Liver (tissue), 8 donors: ENCODE measurements at regions not wholly inside any gene's neighbourhood (a gene's known extent, or its start where the extent isn't known, plus 50 kb on each side); places are given as distances from the start of the nearest gene placed in this dataset.

Source experiments
- DNase-seq: peaks from one replicate; pipeline ENCODE4 v3.0.0-alpha.2; 2017; ENCODE audit warnings: low spot score
- H3K27ac ChIP-seq, 2 donors: one replicate each; pipeline ENCODE4 v1.7.0; 2013; ENCODE audit warnings: inconsistent platforms in 2 of 2, low read length in 2 of 2, control low read depth in 1 of 2, low read depth in 1 of 2, mild to moderate bottlenecking in 1 of 2
- H3K27me3 ChIP-seq, 4 donors: one replicate each; pipeline versions ENCODE4 v1.6.1 to v1.7.0; 2013; ENCODE audit warnings: low read length in 3 of 4, inconsistent platforms in 1 of 4, mild to moderate bottlenecking in 1 of 4, moderate library complexity in 1 of 4; ENCODE audit not compliant: control insufficient read depth in 4 of 4, insufficient read depth in 4 of 4
- H3K36me3 ChIP-seq, 4 donors: one replicate each; pipeline versions ENCODE4 v1.6.1 to v1.7.0; 2013; ENCODE audit warnings: low read length in 3 of 4, mild to moderate bottlenecking in 3 of 4, low read depth in 1 of 4, moderate library complexity in 1 of 4; ENCODE audit not compliant: control insufficient read depth in 4 of 4, insufficient read depth in 3 of 4
- H3K4me1 ChIP-seq, 4 donors: one replicate each; pipeline versions ENCODE4 v1.6.1 to v1.7.0; 2013; ENCODE audit warnings: low read length in 3 of 4, mild to moderate bottlenecking in 3 of 4, moderate library complexity in 1 of 4; ENCODE audit not compliant: control insufficient read depth in 4 of 4, insufficient read depth in 4 of 4
- H3K4me3 ChIP-seq, 3 donors: one replicate each; pipeline versions ENCODE4 v1.6.1 to v1.7.0; 2013; ENCODE audit warnings: low read length in 3 of 3, control low read depth in 1 of 3, low read depth in 1 of 3, mild to moderate bottlenecking in 1 of 3
- H3K9ac ChIP-seq, 2 donors: one replicate each; pipeline ENCODE4 v1.7.0; 2013; ENCODE audit warnings: low read length in 2 of 2, mild to moderate bottlenecking in 2 of 2, moderate library complexity in 2 of 2, control low read depth in 1 of 2, low read depth in 1 of 2
- H3K9me3 ChIP-seq, 4 donors: one replicate each; pipeline versions ENCODE4 v1.6.1 to v1.7.0; 2013; ENCODE audit warnings: low read length in 3 of 4; ENCODE audit not compliant: control insufficient read depth in 4 of 4
- EGR1 ChIP-seq, 2 donors: IDR thresholded peaks; 2 replicates each; pipeline ENCODE4 v1.6.1; 2016 to 2018; ENCODE audit warnings: antibody characterized with exemption in 2 of 2, low read depth in 2 of 2
- FOXA1 ChIP-seq: IDR thresholded peaks from 2 replicates; pipeline ENCODE4 v1.6.1; 2016; ENCODE audit warnings: antibody characterized with exemption
- FOXA2 ChIP-seq: IDR thresholded peaks from 2 replicates; pipeline ENCODE4 v1.6.1; 2016; ENCODE audit warnings: antibody characterized with exemption
- GABPA ChIP-seq, 2 donors: IDR thresholded peaks in 1 of 2; conservative IDR thresholded peaks in 1 of 2; 2 replicates each; pipeline ENCODE4 v1.6.1; 2016; ENCODE audit warnings: antibody characterized with exemption in 2 of 2, mild to moderate bottlenecking in 1 of 2, moderate library complexity in 1 of 2
- HNF4A ChIP-seq, 2 donors: conservative IDR thresholded peaks; 2 replicates each; pipeline ENCODE4 v1.6.1; 2016; ENCODE audit warnings: antibody characterized with exemption in 2 of 2, mild to moderate bottlenecking in 2 of 2
- HNF4G ChIP-seq: IDR thresholded peaks from 2 replicates; pipeline ENCODE4 v1.6.1; 2016; ENCODE audit warnings: antibody characterized with exemption
- JUND ChIP-seq, 2 donors: IDR thresholded peaks; 2 replicates each; pipeline ENCODE4 v1.6.1; 2016; ENCODE audit warnings: antibody characterized with exemption in 2 of 2
- NR2F2 ChIP-seq: IDR thresholded peaks from 2 replicates; pipeline ENCODE4 v1.6.1; 2016; ENCODE audit warnings: antibody characterized with exemption
- RAD21 ChIP-seq, 2 donors: IDR thresholded peaks; 2 replicates each; pipeline ENCODE4 v1.6.1; 2016; ENCODE audit warnings: antibody characterized with exemption in 2 of 2, mild to moderate bottlenecking in 2 of 2
- RXRA ChIP-seq, 2 donors: IDR thresholded peaks; 2 replicates each; pipeline ENCODE4 v1.6.1; 2017 to 2018; ENCODE audit warnings: antibody characterized with exemption in 2 of 2, mild to moderate bottlenecking in 1 of 2
- SP1 ChIP-seq: IDR thresholded peaks from 2 replicates; pipeline ENCODE4 v1.6.1; 2018; ENCODE audit warnings: antibody characterized with exemption, mild to moderate bottlenecking
- TAF1 ChIP-seq: conservative IDR thresholded peaks from 2 replicates; pipeline ENCODE4 v1.6.1; 2016; ENCODE audit warnings: antibody characterized with exemption, mild to moderate bottlenecking
- YY1 ChIP-seq: IDR thresholded peaks from 2 replicates; pipeline ENCODE4 v1.6.1; 2016; ENCODE audit warnings: antibody characterized with exemption, mild to moderate bottlenecking
- WGBS: extraction: QIAGEN DNeasy Blood & Tissue Kit; methylation state at CpG from one replicate; pipeline ENCODE4 v1.1.7; 2013; 5-methylcytosine and 5-hydroxymethylcytosine counted together
- TF ChIP-seq, protein P1 (sequence below): IDR thresholded peaks from 2 replicates; pipeline ENCODE4 v1.6.1; 2016; ENCODE audit warnings: antibody characterized with exemption
- TF ChIP-seq, protein P2 (sequence below): IDR thresholded peaks from 2 replicates; pipeline ENCODE4 v1.6.1; 2016; ENCODE audit warnings: antibody characterized with exemption
- TF ChIP-seq, protein P3 (sequence below): IDR thresholded peaks from 2 replicates; pipeline ENCODE4 v1.6.1; 2016; ENCODE audit warnings: antibody characterized with exemption, mild to moderate bottlenecking
- TF ChIP-seq, protein P4 (sequence below): fragments of 150-350 bp; IDR thresholded peaks from 2 replicates; pipeline ENCODE4 v1.5.1; 2017; ENCODE audit warnings: improper control_type of control experiment, low read depth, low read length; ENCODE audit not compliant: missing input control
- TF ChIP-seq, protein P5 (sequence below): IDR thresholded peaks from 2 replicates; pipeline ENCODE4 v1.6.1; 2016; ENCODE audit warnings: antibody characterized with exemption
- donor health status: healthy.
- donor health status: healthy.
- donor health status: healthy.
- donor health status: healthy.
- donor health status: healthy.

DNA sequence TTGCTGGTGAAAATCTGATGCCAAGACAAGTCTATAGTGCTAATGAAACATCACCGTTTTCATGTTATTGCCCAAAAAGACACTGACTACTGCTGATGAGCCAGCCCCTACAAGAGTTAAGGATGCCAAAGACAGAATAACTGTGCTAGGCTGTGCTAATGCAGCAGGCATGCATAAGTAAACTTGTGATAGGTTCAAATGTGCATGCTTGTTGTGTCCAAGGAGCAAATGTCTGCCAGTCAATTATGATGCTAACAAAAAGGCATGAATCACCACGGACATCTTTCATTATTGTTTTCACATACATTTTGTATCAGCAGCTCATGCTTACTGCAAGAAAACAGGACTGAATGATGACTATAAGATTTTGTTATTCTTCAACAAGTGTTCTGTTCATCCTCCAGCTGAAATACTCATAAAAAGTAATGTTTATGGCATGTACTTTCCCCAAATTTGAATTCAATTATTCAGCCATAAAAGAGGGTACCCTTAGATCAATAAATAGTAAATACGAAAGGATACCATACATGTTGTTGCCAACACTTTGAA, 306.9 kb upstream of the ARSJ start:
- Histone ChIP-seq H3K4me3 (no peak overlapping the region), H3K9ac (no peak overlapping the region), H3K9me3 (no peaks in the 10 kb centered on the region), H3K36me3 (no peaks in the 10 kb centered on the region), H3K27me3 (no peaks in the 10 kb centered on the region), H3K27ac (no peak overlapping the region), H3K4me1 (peaks cover 0 to 1% (median 0%) of the 10 kb centered on the region in 4 donors)
- no peak for DNase-seq
- TF ChIP-seq TAF1 (no peak), RAD21 (IDR thresholded peaks at IDR 0.05) (no peak), NR2F2 (no peak), HNF4A (conservative IDR thresholded peaks at IDR 0.05) (no peak), HNF4G (no peak), FOXA2 (no peak), YY1 (no peak), JUND (IDR thresholded peaks at IDR 0.05) (no peak), GABPA (IDR thresholded peaks at IDR 0.05 in 1 of 2, conservative IDR thresholded peaks at IDR 0.05 in 1 of 2) (no peak), SP1 (no peak), FOXA1 (no peak), EGR1 (IDR thresholded peaks at IDR 0.05; ENCODE audit: low read depth in 2 of 2) (no peak), RXRA (IDR thresholded peaks at IDR 0.05) (no peak)
- TF ChIP-seq, protein P1, sequence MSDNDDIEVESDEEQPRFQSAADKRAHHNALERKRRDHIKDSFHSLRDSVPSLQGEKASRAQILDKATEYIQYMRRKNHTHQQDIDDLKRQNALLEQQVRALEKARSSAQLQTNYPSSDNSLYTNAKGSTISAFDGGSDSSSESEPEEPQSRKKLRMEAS: no peak
- TF ChIP-seq, protein P2, sequence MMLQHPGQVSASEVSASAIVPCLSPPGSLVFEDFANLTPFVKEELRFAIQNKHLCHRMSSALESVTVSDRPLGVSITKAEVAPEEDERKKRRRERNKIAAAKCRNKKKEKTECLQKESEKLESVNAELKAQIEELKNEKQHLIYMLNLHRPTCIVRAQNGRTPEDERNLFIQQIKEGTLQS: no peak
- TF ChIP-seq, protein P3, sequence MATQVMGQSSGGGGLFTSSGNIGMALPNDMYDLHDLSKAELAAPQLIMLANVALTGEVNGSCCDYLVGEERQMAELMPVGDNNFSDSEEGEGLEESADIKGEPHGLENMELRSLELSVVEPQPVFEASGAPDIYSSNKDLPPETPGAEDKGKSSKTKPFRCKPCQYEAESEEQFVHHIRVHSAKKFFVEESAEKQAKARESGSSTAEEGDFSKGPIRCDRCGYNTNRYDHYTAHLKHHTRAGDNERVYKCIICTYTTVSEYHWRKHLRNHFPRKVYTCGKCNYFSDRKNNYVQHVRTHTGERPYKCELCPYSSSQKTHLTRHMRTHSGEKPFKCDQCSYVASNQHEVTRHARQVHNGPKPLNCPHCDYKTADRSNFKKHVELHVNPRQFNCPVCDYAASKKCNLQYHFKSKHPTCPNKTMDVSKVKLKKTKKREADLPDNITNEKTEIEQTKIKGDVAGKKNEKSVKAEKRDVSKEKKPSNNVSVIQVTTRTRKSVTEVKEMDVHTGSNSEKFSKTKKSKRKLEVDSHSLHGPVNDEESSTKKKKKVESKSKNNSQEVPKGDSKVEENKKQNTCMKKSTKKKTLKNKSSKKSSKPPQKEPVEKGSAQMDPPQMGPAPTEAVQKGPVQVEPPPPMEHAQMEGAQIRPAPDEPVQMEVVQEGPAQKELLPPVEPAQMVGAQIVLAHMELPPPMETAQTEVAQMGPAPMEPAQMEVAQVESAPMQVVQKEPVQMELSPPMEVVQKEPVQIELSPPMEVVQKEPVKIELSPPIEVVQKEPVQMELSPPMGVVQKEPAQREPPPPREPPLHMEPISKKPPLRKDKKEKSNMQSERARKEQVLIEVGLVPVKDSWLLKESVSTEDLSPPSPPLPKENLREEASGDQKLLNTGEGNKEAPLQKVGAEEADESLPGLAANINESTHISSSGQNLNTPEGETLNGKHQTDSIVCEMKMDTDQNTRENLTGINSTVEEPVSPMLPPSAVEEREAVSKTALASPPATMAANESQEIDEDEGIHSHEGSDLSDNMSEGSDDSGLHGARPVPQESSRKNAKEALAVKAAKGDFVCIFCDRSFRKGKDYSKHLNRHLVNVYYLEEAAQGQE: no peak
- TF ChIP-seq, protein P4, sequence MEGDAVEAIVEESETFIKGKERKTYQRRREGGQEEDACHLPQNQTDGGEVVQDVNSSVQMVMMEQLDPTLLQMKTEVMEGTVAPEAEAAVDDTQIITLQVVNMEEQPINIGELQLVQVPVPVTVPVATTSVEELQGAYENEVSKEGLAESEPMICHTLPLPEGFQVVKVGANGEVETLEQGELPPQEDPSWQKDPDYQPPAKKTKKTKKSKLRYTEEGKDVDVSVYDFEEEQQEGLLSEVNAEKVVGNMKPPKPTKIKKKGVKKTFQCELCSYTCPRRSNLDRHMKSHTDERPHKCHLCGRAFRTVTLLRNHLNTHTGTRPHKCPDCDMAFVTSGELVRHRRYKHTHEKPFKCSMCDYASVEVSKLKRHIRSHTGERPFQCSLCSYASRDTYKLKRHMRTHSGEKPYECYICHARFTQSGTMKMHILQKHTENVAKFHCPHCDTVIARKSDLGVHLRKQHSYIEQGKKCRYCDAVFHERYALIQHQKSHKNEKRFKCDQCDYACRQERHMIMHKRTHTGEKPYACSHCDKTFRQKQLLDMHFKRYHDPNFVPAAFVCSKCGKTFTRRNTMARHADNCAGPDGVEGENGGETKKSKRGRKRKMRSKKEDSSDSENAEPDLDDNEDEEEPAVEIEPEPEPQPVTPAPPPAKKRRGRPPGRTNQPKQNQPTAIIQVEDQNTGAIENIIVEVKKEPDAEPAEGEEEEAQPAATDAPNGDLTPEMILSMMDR: no peak
- TF ChIP-seq, protein P5, sequence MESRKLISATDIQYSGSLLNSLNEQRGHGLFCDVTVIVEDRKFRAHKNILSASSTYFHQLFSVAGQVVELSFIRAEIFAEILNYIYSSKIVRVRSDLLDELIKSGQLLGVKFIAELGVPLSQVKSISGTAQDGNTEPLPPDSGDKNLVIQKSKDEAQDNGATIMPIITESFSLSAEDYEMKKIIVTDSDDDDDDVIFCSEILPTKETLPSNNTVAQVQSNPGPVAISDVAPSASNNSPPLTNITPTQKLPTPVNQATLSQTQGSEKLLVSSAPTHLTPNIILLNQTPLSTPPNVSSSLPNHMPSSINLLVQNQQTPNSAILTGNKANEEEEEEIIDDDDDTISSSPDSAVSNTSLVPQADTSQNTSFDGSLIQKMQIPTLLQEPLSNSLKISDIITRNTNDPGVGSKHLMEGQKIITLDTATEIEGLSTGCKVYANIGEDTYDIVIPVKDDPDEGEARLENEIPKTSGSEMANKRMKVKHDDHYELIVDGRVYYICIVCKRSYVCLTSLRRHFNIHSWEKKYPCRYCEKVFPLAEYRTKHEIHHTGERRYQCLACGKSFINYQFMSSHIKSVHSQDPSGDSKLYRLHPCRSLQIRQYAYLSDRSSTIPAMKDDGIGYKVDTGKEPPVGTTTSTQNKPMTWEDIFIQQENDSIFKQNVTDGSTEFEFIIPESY: no peak
- 90% methylated on average over 3 of the region's 3 CpGs for WGBS
